K562 (cell line): ENCODE measurements at regions not wholly inside any gene's neighbourhood (a gene's known extent, or its start where the extent isn't known, plus 50 kb on each side); places are given as distances from the start of the nearest gene placed in this dataset.

Source experiments
- ATAC-seq: fragments of 200-7000 bp; cut with Tn5 transposase; 3 replicates; pipeline ENCODE4 v1.9.1; 2020; ENCODE audit warnings: moderate library complexity
- BruUV-seq: library from RNA; stranded (reverse); fragments of 400-500 nt; replicated peaks from 2 replicates; lab custom pipeline; 2021; lab: Mats Ljungman, UMichigan
- CTCF ChIA-PET: fragments of 300-600 bp; formaldehyde crosslinking; extraction: SDS; loops from one replicate; lab custom pipeline; 2021; ENCODE audit warnings: low intra/inter-chr PET ratio; lab: Yijun Ruan, JAX
- POLR2A ChIA-PET: fragments of 300-600, 350-650 bp; sonication (Branson Sonifier 250); formaldehyde crosslinking; extraction: SDS; loops from one replicate; lab custom pipeline; 2021; ENCODE audit warnings: antibody characterized with exemption, inconsistent platforms; lab: Yijun Ruan, JAX
- DNase-seq, 4 experiments: peaks; one replicate each; pipeline versions ENCODE4 v3.0.0 to v3.0.0-alpha.2; 2011 to 2018; ENCODE audit warnings: low spot score in 3 of 4, mixed read lengths in 3 of 4; ENCODE audit errors: extremely low read depth in 1 of 4
- FAIRE-seq: peaks from 2 replicates; lab custom pipeline; 2011; peaks lifted over from hg19 to GRCh38; lab: Jason Lieb, UNC
- H2AFZ ChIP-seq: 2 replicates; pipeline ENCODE4 v1.6.0; 2011; ENCODE audit warnings: low read depth, low read length, control low read depth, inconsistent platforms
- H3K27ac ChIP-seq: fragments of 200-600 bp; 3 replicates; pipeline ENCODE4 v1.8.0; 2011; ENCODE audit warnings: low read depth, mild to moderate bottlenecking, control low read depth, inconsistent platforms, low read length, moderate library complexity, mixed read lengths; ENCODE audit errors: extremely low read depth
- H3K27me3 ChIP-seq, 2 experiments: fragments of 300-600 bp in 1 of 2; 2 replicates in 1 of 2; 3 replicates in 1 of 2; pipeline versions ENCODE4 v1.6.0 to v1.8.0; 2011; ENCODE audit warnings: inconsistent platforms in 2 of 2, low read length in 2 of 2, mild to moderate bottlenecking in 1 of 2, mixed read lengths in 1 of 2, moderate library complexity in 1 of 2; ENCODE audit not compliant: control insufficient read depth in 2 of 2, insufficient read depth in 2 of 2
- H3K36me3 ChIP-seq: fragments of 300-600 bp; 3 replicates; pipeline ENCODE4 v1.8.0; 2011; ENCODE audit warnings: mild to moderate bottlenecking, low read length, inconsistent platforms; ENCODE audit not compliant: control insufficient read depth, insufficient read depth
- H3K4me1 ChIP-seq, 2 experiments: fragments of 200-600 bp in 1 of 2; replicated peaks in 1 of 2; 2 replicates in 1 of 2; 3 replicates in 1 of 2; pipeline versions ENCODE4 v1.5.1 to v1.8.0; 2011; ENCODE audit warnings: inconsistent platforms in 2 of 2, low read length in 2 of 2, mild to moderate bottlenecking in 1 of 2, mixed read lengths in 1 of 2, moderate library complexity in 1 of 2; ENCODE audit not compliant: control insufficient read depth in 2 of 2, insufficient read depth in 2 of 2
- H3K4me2 ChIP-seq: 2 replicates; pipeline ENCODE4 v1.6.1; 2011; ENCODE audit warnings: low read length, control low read depth, inconsistent platforms, mixed read lengths; ENCODE audit not compliant: insufficient read depth
- H3K4me3 ChIP-seq: fragments of 200-600 bp; sonication (generic), shearing (Covaris generic); 2 replicates; pipeline ENCODE4 v1.5.1; 2016; ENCODE audit warnings: control low read depth, inconsistent platforms
- H3K79me2 ChIP-seq: fragments of 200-600 bp; 3 replicates; pipeline ENCODE4 v1.8.0; 2011; ENCODE audit warnings: low read length, inconsistent platforms; ENCODE audit not compliant: control insufficient read depth, insufficient read depth
- H3K9ac ChIP-seq, 2 experiments: 2 replicates each; pipeline versions ENCODE4 v1.6.0 to v1.6.1; 2011; ENCODE audit warnings: low read depth in 2 of 2, low read length in 2 of 2, control low read depth in 1 of 2, inconsistent platforms in 1 of 2, mild to moderate bottlenecking in 1 of 2, mixed read lengths in 1 of 2; ENCODE audit not compliant: insufficient read depth in 1 of 2
- H3K9me1 ChIP-seq: one replicate; pipeline ENCODE4 v1.6.0; 2011; ENCODE audit warnings: inconsistent platforms, mild to moderate bottlenecking, low read length, moderate library complexity; ENCODE audit not compliant: control insufficient read depth, insufficient read depth
- H3K9me3 ChIP-seq: replicated peaks from 2 replicates; pipeline ENCODE4 v1.5.1; 2011; ENCODE audit warnings: low read depth, low read length, inconsistent platforms; ENCODE audit not compliant: control insufficient read depth, insufficient read depth
- H4K20me1 ChIP-seq: replicated peaks from 2 replicates; pipeline ENCODE4 v1.6.1; 2011; ENCODE audit warnings: low read length, inconsistent platforms, mixed read lengths; ENCODE audit not compliant: control insufficient read depth, insufficient read depth
- ARHGAP35 ChIP-seq: fragments of 450-650 bp; IDR thresholded peaks from 2 replicates; pipeline ENCODE4 v1.6.1; 2018; ENCODE audit not compliant: partially characterized antibody
- ATF2 ChIP-seq: sonication (generic); formaldehyde crosslinking; IDR thresholded peaks from 2 replicates; pipeline ENCODE4 v1.8.1; 2022; ENCODE audit warnings: missing genetic modification reagents
- CEBPZ ChIP-seq: fragments of 150-350 bp; IDR thresholded peaks from 2 replicates; pipeline ENCODE4 v1.6.1; 2014; ENCODE audit warnings: low read depth, mild to moderate bottlenecking, low read length, borderline replicate concordance
- ESRRA ChIP-seq: fragments of 450-650 bp; IDR thresholded peaks from 2 replicates; pipeline ENCODE4 v1.6.1; 2014; ENCODE audit warnings: low read depth, mild to moderate bottlenecking, moderate library complexity, borderline replicate concordance
- EWSR1 ChIP-seq: fragments of 450-650 bp; IDR thresholded peaks from 2 replicates; pipeline ENCODE4 v1.6.1; 2018; ENCODE audit warnings: borderline replicate concordance, mild to moderate bottlenecking, low read depth, moderate library complexity; ENCODE audit not compliant: partially characterized antibody
- FOXM1 ChIP-seq, 2 experiments: fragments of 450-650 bp in 1 of 2; sonication (generic) in 1 of 2; formaldehyde crosslinking in 1 of 2; IDR thresholded peaks; 2 replicates each; pipeline versions ENCODE4 v1.6.1 to v1.9.0; 2017 to 2022; ENCODE audit warnings: low read depth in 2 of 2, mild to moderate bottlenecking in 2 of 2, missing genetic modification reagents in 1 of 2, moderate library complexity in 1 of 2
- GTF2A2 ChIP-seq: IDR thresholded peaks from 2 replicates; pipeline ENCODE4 v1.6.1; 2016; ENCODE audit warnings: mild to moderate bottlenecking, missing genetic modification characterization, missing compliant biosample characterization
- IFI16 ChIP-seq: fragments of 250-450 bp; sonication (Bioruptor Pico); IDR thresholded peaks from 2 replicates; pipeline ENCODE4 v2.1.2; 2022; ENCODE audit warnings: mild to moderate bottlenecking, inconsistent platforms
- KLF16 ChIP-seq: IDR thresholded peaks from 2 replicates; pipeline ENCODE4 v1.6.1; 2016; ENCODE audit warnings: antibody characterized with exemption
- RBM14 ChIP-seq: fragments of 200-400 bp; formaldehyde crosslinking; IDR thresholded peaks from 2 replicates; pipeline ENCODE4 v1.6.1; 2018; ENCODE audit warnings: low read depth, mild to moderate bottlenecking, low read length, moderate library complexity, borderline replicate concordance; ENCODE audit not compliant: insufficient read depth
- SMAD1 ChIP-seq: fragments of 150-350 bp; IDR thresholded peaks from 2 replicates; pipeline ENCODE4 v1.6.1; 2014; ENCODE audit warnings: low read length, low read depth; ENCODE audit not compliant: partially characterized antibody
- SP2 ChIP-seq: IDR thresholded peaks from 2 replicates; pipeline ENCODE4 v1.6.1; 2011; ENCODE audit warnings: mild to moderate bottlenecking, low read depth, low read length, moderate library complexity; ENCODE audit not compliant: poor library complexity, severe bottlenecking; ENCODE audit errors: extremely low read depth
- SUPT5H ChIP-seq: fragments of 450-650 bp; IDR thresholded peaks from 2 replicates; pipeline ENCODE4 v1.6.1; 2016
- TFAM ChIP-seq: fragments of 250-450 bp; sonication (Bioruptor Pico); conservative IDR thresholded peaks from 2 replicates; pipeline ENCODE4 v1.5.0; 2021; ENCODE audit warnings: mild to moderate bottlenecking, moderate library complexity
- ZNF316 ChIP-seq: fragments of 450-650 bp; IDR thresholded peaks from 2 replicates; pipeline ENCODE4 v1.6.1; 2016
- in situ Hi-C: fragments of 300-500 bp; cut with MboI; formaldehyde crosslinking; loops from 4 replicates; pipeline ENCODE4 v1.15.0; 2018; ENCODE audit warnings: inconsistent platforms, mixed read lengths
- intact Hi-C: fragments of 100-400 bp; cut with micrococcal nuclease; formaldehyde crosslinking; loops from 2 replicates; pipeline ENCODE4 v1.14.2; 2022
- TF ChIP-seq, protein P1 (sequence below), 2 experiments: fragments of 150-350 bp in 1 of 2; IDR thresholded peaks; 2 replicates each; pipeline ENCODE4 v1.6.1; 2012 to 2016; ENCODE audit warnings: low read depth in 2 of 2, low read length in 2 of 2, mild to moderate bottlenecking in 1 of 2, moderate library complexity in 1 of 2

GRCh38 chr9:91111226-91111625 is 250.5 kb downstream of the AUH start:
- CTCF ChIA-PET = no interaction called here
- Histone ChIP-seq H3K4me3 (no peak overlapping the region), H3K36me3 (no peaks in the 10 kb centered on the region), H2AFZ (no peak overlapping the region), H3K79me2 (no peaks in the 10 kb centered on the region), H3K4me1 (no peaks in the 10 kb centered on the region; a peak in 1 of 5 replicates), H3K27me3 (peaks cover 0 to 7% of the 10 kb centered on the region in 2 experiments; a peak in 2 of 5 replicates), H4K20me1 (no peaks in the 10 kb centered on the region), H3K4me2 (no peak overlapping the region), H3K9me3 (no peaks in the 10 kb centered on the region), H3K9ac (no peak overlapping the region), H3K9me1 (no peaks in the 10 kb centered on the region), H3K27ac (no peak overlapping the region)
- BruUV-seq = no TSS peak
- DNase-seq (no peak), ATAC-seq (no peak), FAIRE-seq (no peak)
- POLR2A ChIA-PET = interaction anchor here (1.0 kb wide), 1 partner anchor 82 kb away, joined by 3 read pairs; no protein-coding TSS in a partner anchor
- intact Hi-C loops = no loop called here
- in situ Hi-C loops = no loop called here
- TF ChIP-seq FOXM1 (IDR thresholded peaks at IDR 0.05; ENCODE audit: low read depth) = no peak
- TF ChIP-seq FOXM1 (CRISPR knock-in tag; IDR thresholded peaks at IDR 0.05; ENCODE audit: low read depth) = no peak
- no peak for TF ChIP-seq SP2
- no peak for TF ChIP-seq IFI16 (CRISPR knock-in tag)
- TF ChIP-seq EWSR1 = no peak
- TF ChIP-seq TFAM = no peak
- TF ChIP-seq RBM14 = no peak
- no peak for TF ChIP-seq SUPT5H
- TF ChIP-seq GTF2A2 = no peak
- no peak for TF ChIP-seq CEBPZ
- TF ChIP-seq KLF16 = no peak
- TF ChIP-seq, protein P1, sequence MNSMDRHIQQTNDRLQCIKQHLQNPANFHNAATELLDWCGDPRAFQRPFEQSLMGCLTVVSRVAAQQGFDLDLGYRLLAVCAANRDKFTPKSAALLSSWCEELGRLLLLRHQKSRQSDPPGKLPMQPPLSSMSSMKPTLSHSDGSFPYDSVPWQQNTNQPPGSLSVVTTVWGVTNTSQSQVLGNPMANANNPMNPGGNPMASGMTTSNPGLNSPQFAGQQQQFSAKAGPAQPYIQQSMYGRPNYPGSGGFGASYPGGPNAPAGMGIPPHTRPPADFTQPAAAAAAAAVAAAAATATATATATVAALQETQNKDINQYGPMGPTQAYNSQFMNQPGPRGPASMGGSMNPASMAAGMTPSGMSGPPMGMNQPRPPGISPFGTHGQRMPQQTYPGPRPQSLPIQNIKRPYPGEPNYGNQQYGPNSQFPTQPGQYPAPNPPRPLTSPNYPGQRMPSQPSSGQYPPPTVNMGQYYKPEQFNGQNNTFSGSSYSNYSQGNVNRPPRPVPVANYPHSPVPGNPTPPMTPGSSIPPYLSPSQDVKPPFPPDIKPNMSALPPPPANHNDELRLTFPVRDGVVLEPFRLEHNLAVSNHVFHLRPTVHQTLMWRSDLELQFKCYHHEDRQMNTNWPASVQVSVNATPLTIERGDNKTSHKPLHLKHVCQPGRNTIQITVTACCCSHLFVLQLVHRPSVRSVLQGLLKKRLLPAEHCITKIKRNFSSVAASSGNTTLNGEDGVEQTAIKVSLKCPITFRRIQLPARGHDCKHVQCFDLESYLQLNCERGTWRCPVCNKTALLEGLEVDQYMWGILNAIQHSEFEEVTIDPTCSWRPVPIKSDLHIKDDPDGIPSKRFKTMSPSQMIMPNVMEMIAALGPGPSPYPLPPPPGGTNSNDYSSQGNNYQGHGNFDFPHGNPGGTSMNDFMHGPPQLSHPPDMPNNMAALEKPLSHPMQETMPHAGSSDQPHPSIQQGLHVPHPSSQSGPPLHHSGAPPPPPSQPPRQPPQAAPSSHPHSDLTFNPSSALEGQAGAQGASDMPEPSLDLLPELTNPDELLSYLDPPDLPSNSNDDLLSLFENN (IDR thresholded peaks at IDR 0.05; ENCODE audit: low read depth in 2 of 2, low read length in 2 of 2) = no peak
- no peak for TF ChIP-seq ESRRA
- no peak for TF ChIP-seq ZNF316
- no peak for TF ChIP-seq SMAD1
- TF ChIP-seq ATF2 (CRISPR knock-in tag) = no peak
- TF ChIP-seq ARHGAP35 = no peak
